ENCODE measurements at regions not wholly inside any gene's neighbourhood (a gene's known extent, or its start where the extent isn't known, plus 50 kb on each side); places are given as distances from the start of the nearest gene placed in this dataset.

GRCh38 chr16:35102780-35103403 lies 1643.5 kb downstream of the TP53TG3F start:
- TF ChIP-seq EZH2phosphoT487 (IDR thresholded peaks at IDR 0.05; ENCODE audit: insufficient read depth, low read depth) (no peak), EZH2 (IDR thresholded peaks at IDR 0.05; ENCODE audit: insufficient read depth, poor library complexity, severe bottlenecking) (no peak)

Measured in GM23248 (cell line).